MM.1S (cell line): ENCODE measurements at regions not wholly inside any gene's neighbourhood (a gene's known extent, or its start where the extent isn't known, plus 50 kb on each side); places are given as distances from the start of the nearest gene placed in this dataset.

ENCODE experiments used
- DNase-seq: peaks from one replicate; pipeline ENCODE4 v3.0.0-alpha.2; 2015
- H2AFZ ChIP-seq: fragments of 300-600 bp; sonication (generic); 2 replicates; pipeline ENCODE4 v1.6.0; 2016; ENCODE audit warnings: antibody characterized with exemption, low read length
- H3F3A ChIP-seq: fragments of 300-600 bp; sonication (generic); 2 replicates; pipeline ENCODE4 v1.6.1; 2016; ENCODE audit warnings: mild to moderate bottlenecking, antibody characterized with exemption, low read length, moderate library complexity, mixed read lengths; ENCODE audit not compliant: insufficient read depth
- H3K27ac ChIP-seq: fragments of 300-600 bp; sonication (generic); 2 replicates; pipeline ENCODE4 v1.5.1; 2016; ENCODE audit warnings: mild to moderate bottlenecking, low read length
- H3K27me3 ChIP-seq: fragments of 300-600 bp; sonication (generic); replicated peaks from 2 replicates; pipeline ENCODE4 v1.6.0; 2016; ENCODE audit warnings: low read length; ENCODE audit not compliant: insufficient read depth
- H3K36me3 ChIP-seq: fragments of 300-600 bp; sonication (generic); replicated peaks from 2 replicates; pipeline ENCODE4 v1.6.1; 2016; ENCODE audit warnings: mild to moderate bottlenecking, low read length, mixed read lengths; ENCODE audit not compliant: insufficient read depth
- H3K4me1 ChIP-seq: fragments of 300-600 bp; sonication (generic); 2 replicates; pipeline ENCODE4 v1.6.1; 2016; ENCODE audit warnings: low read length, mixed read lengths
- H3K4me2 ChIP-seq: fragments of 300-600 bp; sonication (generic); 2 replicates; pipeline ENCODE4 v1.6.0; 2016; ENCODE audit warnings: low read depth, low read length
- H3K4me3 ChIP-seq: fragments of 300-600 bp; sonication (generic); 2 replicates; pipeline ENCODE4 v1.5.1; 2016; ENCODE audit warnings: low read length, mixed read lengths
- H3K79me2 ChIP-seq: fragments of 300-600 bp; sonication (generic); 2 replicates; pipeline ENCODE4 v1.6.1; 2016; ENCODE audit warnings: mixed run types, low read length, mixed read lengths
- H3K9ac ChIP-seq: fragments of 300-600 bp; sonication (generic); 2 replicates; pipeline ENCODE4 v1.6.1; 2016; ENCODE audit warnings: low read length, mixed read lengths
- H3K9me2 ChIP-seq: fragments of 300-600 bp; sonication (generic); replicated peaks from 2 replicates; pipeline ENCODE4 v1.6.1; 2016; ENCODE audit warnings: mild to moderate bottlenecking, low read length, mixed read lengths; ENCODE audit not compliant: insufficient read depth
- H3K9me3 ChIP-seq: fragments of 300-600 bp; sonication (generic); replicated peaks from 2 replicates; pipeline ENCODE4 v1.6.1; 2016; ENCODE audit warnings: mild to moderate bottlenecking, low read length, mixed read lengths; ENCODE audit not compliant: insufficient read depth
- H4K20me1 ChIP-seq: fragments of 300-600 bp; sonication (generic); 2 replicates; pipeline ENCODE4 v1.6.1; 2016; ENCODE audit warnings: mild to moderate bottlenecking, low read length, moderate library complexity, mixed read lengths; ENCODE audit not compliant: insufficient read depth
- CTCF ChIP-seq: fragments of 300-600 bp; sonication (generic); IDR thresholded peaks from 2 replicates; pipeline ENCODE4 v1.5.1; 2016; ENCODE audit warnings: antibody characterized with exemption, low read length, mixed read lengths
- EZH2 ChIP-seq: fragments of 300-600 bp; sonication (generic); optimal IDR thresholded peaks from 2 replicates; pipeline ENCODE3; 2017; ENCODE audit warnings: low read depth, mild to moderate bottlenecking, antibody characterized with exemption, low read length, mixed read lengths
- EZH2phosphoT487 ChIP-seq: fragments of 300-600 bp; sonication (generic); IDR thresholded peaks from 2 replicates; pipeline ENCODE4 v1.6.1; 2018; ENCODE audit warnings: antibody characterized with exemption, low read length

- no peaks in the 10 kb centered on the region for H3K9me3 ChIP-seq
- H3K9ac ChIP-seq, result peak overlapping the region; percentile 76; the same call in 1 of the 2 replicates
- H3K27ac ChIP-seq, result peak overlapping the region; percentile 98
- H3K36me3 ChIP-seq, result no peaks in the 10 kb centered on the region
- peaks cover 31% of the 10 kb centered on the region for H3F3A ChIP-seq
- H3K4me2 ChIP-seq, result peak overlapping the region; percentile 86
- peaks cover 43% of the 10 kb centered on the region for H3K4me1 ChIP-seq
- TF ChIP-seq EZH2, result no peak
- TF ChIP-seq CTCF, result no peak
- TF ChIP-seq EZH2phosphoT487, result no peak
- no peaks in the 10 kb centered on the region for H3K79me2 ChIP-seq
- H3K27me3 ChIP-seq, result no peaks in the 10 kb centered on the region
- H3K4me3 ChIP-seq, result no peak overlapping the region
- no peaks in the 10 kb centered on the region for H4K20me1 ChIP-seq
- peak; percentile 44 for DNase-seq
- H3K9me2 ChIP-seq, result no peaks in the 10 kb centered on the region
- H2AFZ ChIP-seq, result peak overlapping the region; percentile 13; the same call in 1 of the 2 replicates
Observed at GRCh38 chr15:70503073-70503745, 260.1 kb downstream of the UACA start.

GRCh38 chr15:70502529-70502928 is 260.8 kb downstream of the UACA start:
- Histone ChIP-seq H3K9me3 (no peaks in the 10 kb centered on the region), H3K36me3 (no peaks in the 10 kb centered on the region), H3K4me2 (peak overlapping the region; percentile 86; the same call in 1 of the 2 replicates), H3K79me2 (no peaks in the 10 kb centered on the region), H2AFZ (0 out of 2 replicates have a peak overlapping the region, but pooled peaks have one; percentile 13), H3K9me2 (no peaks in the 10 kb centered on the region), H3K4me1 (peaks cover 39% of the 10 kb centered on the region), H3K9ac (no peak overlapping the region), H3K4me3 (no peak overlapping the region), H4K20me1 (no peaks in the 10 kb centered on the region), H3F3A (peaks cover 31% of the 10 kb centered on the region), H3K27ac (peak overlapping the region; percentile 98; the same call in 1 of the 2 replicates), H3K27me3 (no peaks in the 10 kb centered on the region)
- DNase-seq, result no peak
- no peak for TF ChIP-seq EZH2phosphoT487
- no peak for TF ChIP-seq EZH2
- no peak for TF ChIP-seq CTCF

GRCh38 chr15:70501849-70502248 is 261.5 kb downstream of the UACA start:
- no peaks in the 10 kb centered on the region for H3K27me3 ChIP-seq
- no peak overlapping the region for H3K4me2 ChIP-seq
- H3K36me3 ChIP-seq, result no peaks in the 10 kb centered on the region
- H3K79me2 ChIP-seq, result no peaks in the 10 kb centered on the region
- no peaks in the 10 kb centered on the region for H4K20me1 ChIP-seq
- H3K9ac ChIP-seq, result no peak overlapping the region
- no peak for DNase-seq
- TF ChIP-seq EZH2 (no peak), CTCF (no peak), EZH2phosphoT487 (no peak)
- peaks cover 31% of the 10 kb centered on the region for H3F3A ChIP-seq
- no peak overlapping the region for H2AFZ ChIP-seq
- no peaks in the 10 kb centered on the region for H3K9me3 ChIP-seq
- H3K4me3 ChIP-seq, result no peak overlapping the region
- no peak overlapping the region for H3K27ac ChIP-seq
- H3K9me2 ChIP-seq, result no peaks in the 10 kb centered on the region
- peaks cover 39% of the 10 kb centered on the region for H3K4me1 ChIP-seq
